ENCODE measurements at regions not wholly inside any gene's neighbourhood (a gene's known extent, or its start where the extent isn't known, plus 50 kb on each side); places are given as distances from the start of the nearest gene placed in this dataset.
"Not testable (repeated sequence)": the region's sequence is repeated elsewhere in the genome, so short reads cannot be mapped to it uniquely, and the experiment has no call there.

GRCh38 chr15:21721115-21721514 lies 156.4 kb downstream of the POTEB start:
- in situ Hi-C loops (cut with HindIII; ENCODE audit: low sequenced_read_pairs); DNase-seq (ENCODE audit: low spot score): not testable (repeated sequence)

DNA sequence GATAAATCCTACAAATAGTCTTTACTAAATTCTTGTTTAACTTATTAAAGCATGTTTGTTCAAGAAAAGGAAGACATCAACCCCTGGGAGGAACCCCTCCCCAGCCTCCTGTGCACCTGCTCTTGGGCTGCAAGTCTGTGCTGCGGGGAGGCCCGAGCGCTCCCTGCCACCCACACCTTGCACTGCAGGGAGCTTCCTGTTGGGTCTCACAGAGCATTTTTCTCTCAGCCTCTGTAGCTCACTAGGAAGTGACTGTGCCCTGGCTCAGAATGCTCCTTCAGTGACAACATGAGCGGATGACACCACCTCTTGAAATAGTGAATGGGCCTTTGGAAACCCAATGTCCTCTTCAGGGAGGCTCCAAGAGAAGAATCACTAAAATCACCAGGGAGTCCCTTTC lies 158.8 kb downstream of the POTEB start:
- in situ Hi-C loops (cut with HindIII; ENCODE audit: low sequenced_read_pairs); DNase-seq (ENCODE audit: low spot score): not testable (repeated sequence)

GRCh38 chr15:21718108-21718507 lies 159.4 kb downstream of the POTEB start:
- DNase-seq (ENCODE audit: low spot score); in situ Hi-C loops (cut with HindIII; ENCODE audit: low sequenced_read_pairs): not testable (repeated sequence)

GRCh38 chr15:21717661-21718060 lies 159.9 kb downstream of the POTEB start:
- DNase-seq (ENCODE audit: low spot score): not testable (repeated sequence)

DNA sequence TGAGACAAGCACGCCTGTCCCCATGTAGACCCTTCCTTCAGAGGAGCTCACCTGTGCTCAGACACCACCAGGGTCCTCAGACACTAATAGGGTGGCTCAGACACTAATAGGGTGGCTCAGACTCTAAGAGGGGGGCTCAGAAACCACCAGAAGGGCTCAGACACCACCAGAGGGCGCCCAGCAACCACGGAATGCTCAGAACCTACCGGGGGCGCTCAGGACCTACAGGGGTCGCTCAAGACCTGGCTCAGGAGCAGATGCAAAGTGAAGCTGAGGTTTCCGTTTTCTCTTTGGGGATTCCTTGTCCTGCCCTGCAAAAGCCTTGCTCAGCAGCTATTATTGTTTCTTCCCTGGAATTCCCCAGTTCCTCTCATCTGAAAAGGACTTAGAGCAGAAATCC lies 172.1 kb downstream of the POTEB start:
- DNase-seq (ENCODE audit: low spot score); in situ Hi-C loops (cut with HindIII; ENCODE audit: low sequenced_read_pairs): not testable (repeated sequence)

More at GRCh38 chr15:21717661-21718060, 159.9 kb downstream of the POTEB start:
- in situ Hi-C loops (cut with HindIII; ENCODE audit: low sequenced_read_pairs): not testable (repeated sequence)

- DNase-seq (ENCODE audit: low spot score); in situ Hi-C loops (cut with HindIII; ENCODE audit: low sequenced_read_pairs): not testable (repeated sequence)
Measured at GRCh38 chr15:21698620-21699019, 178.9 kb downstream of the POTEB start.

- DNase-seq (ENCODE audit: low spot score): not testable (repeated sequence)
Measured at GRCh38 chr15:21695089-21695488, 182.4 kb downstream of the POTEB start.

DNA sequence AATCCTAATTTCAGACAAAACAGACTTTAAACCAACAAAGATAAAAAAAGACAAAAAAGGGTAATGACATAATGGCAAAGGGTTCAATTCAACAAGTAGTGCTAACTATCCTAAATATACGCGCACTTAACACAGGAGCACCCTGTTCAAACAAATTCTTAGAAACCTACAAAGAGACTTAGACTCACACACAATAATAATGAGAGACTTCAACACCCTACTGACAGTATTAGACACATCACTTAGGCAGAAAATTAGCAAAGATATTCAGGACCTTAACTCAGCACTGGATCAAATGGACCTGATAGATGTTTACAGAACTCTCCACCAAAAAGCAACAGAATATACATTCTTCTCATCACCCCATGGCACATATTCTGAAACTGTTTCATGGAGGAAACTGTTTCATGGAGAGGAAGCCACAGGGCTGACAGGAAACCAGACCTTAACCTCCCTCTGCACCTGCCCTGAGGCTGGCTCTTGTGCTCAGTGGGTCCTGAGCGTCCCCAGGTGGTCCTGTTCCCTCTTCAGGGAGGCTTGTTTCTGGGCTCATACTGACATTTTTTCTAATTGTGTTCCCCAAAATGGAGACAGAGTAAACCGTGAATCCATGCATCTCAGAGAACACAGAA lies 184.9 kb downstream of the POTEB start:
- in situ Hi-C loops (cut with HindIII; ENCODE audit: low sequenced_read_pairs): not testable (repeated sequence)

More at GRCh38 chr15:21695089-21695488, 182.4 kb downstream of the POTEB start:
- in situ Hi-C loops (cut with HindIII; ENCODE audit: low sequenced_read_pairs): not testable (repeated sequence)

GRCh38 chr15:21656798-21657397 lies 216.6 kb upstream of the POTEB3 start:
- in situ Hi-C loops (cut with HindIII; ENCODE audit: low sequenced_read_pairs); DNase-seq (ENCODE audit: low spot score): not testable (repeated sequence)

More for the DNA sequence above, 184.9 kb downstream of the POTEB start:
- DNase-seq (ENCODE audit: low spot score): not testable (repeated sequence)

DNA sequence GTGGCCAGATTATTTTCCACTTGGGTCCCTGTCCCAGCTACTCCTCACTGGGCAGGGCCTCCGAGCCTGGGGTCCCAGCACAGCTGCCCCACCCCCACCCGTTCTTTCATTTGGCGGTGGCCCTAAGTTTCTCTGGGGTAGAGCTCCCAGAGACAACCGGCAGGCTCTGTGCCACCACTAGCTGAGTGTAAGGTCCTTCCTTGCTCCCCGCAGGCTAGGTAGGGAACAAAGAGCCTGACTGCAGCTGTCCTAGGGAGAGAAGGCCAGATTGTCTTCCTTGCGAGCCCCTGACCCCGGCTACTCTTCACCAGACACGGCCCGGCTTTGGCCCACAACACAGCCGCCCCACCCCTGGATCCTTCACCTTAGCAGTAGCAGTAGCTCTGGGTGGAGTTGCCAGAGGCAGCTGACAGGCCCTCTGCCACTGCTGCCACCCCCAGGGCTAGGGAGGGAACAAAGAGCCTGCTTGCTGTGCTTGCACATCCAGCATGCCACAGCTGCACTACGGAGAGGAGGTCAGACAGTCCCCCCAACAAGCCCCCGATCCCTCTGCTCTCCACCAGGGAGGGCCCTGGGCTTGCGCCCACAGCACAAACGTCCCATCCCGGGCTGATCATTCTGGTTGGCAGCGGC lies 215.9 kb upstream of the POTEB3 start:
- DNase-seq (ENCODE audit: low spot score); in situ Hi-C loops (cut with HindIII; ENCODE audit: low sequenced_read_pairs): not testable (repeated sequence)

DNA sequence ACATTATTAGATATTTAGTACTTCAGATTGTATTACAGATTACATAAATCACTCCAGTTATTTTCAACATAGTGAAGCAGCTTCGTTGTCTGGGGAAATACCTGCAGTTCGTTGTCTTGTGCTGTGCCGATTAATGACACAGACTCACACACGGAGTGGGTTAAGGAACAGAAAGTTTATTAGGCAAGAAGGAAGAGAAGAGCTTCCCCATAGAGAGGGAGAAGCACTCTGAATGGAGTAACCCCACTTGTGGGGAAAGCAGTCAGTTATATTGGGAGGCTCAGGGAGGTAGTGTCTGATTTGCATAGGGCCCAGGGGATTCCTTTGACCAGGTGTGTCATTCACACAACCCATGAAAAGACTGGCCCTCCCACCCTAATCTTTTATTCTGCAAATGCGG lies 213.4 kb upstream of the POTEB3 start:
- DNase-seq (ENCODE audit: low spot score); in situ Hi-C loops (cut with HindIII; ENCODE audit: low sequenced_read_pairs): not testable (repeated sequence)

DNA sequence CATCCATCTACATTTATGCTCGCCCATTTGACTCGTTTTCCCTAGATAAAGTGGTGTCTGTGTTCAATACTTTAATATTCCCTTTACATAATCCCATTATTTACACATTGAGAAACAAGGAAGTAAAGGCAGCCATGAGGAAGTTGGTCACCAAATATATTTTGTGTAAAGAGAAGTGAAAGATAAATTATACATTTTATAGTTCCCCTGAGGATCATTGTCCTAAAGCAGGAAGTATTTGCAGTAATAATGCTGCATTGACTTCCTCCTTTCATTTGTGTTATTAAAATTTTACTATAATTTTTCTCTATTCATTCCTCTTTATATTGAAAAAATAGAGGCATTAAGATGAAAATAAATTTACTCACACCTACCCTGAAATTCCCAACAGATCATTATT lies 198.5 kb upstream of the POTEB3 start:
- DNase-seq (ENCODE audit: low spot score); in situ Hi-C loops (cut with HindIII; ENCODE audit: low sequenced_read_pairs): not testable (repeated sequence)

- in situ Hi-C loops (cut with HindIII; ENCODE audit: low sequenced_read_pairs); DNase-seq (ENCODE audit: low spot score): not testable (repeated sequence)
Measured at GRCh38 chr15:21626694-21627093, 186.4 kb upstream of the POTEB3 start.

- in situ Hi-C loops (cut with HindIII; ENCODE audit: low sequenced_read_pairs); DNase-seq (ENCODE audit: low spot score): not testable (repeated sequence)
Measured at GRCh38 chr15:21609223-21609622, 168.9 kb upstream of the POTEB3 start.

DNA sequence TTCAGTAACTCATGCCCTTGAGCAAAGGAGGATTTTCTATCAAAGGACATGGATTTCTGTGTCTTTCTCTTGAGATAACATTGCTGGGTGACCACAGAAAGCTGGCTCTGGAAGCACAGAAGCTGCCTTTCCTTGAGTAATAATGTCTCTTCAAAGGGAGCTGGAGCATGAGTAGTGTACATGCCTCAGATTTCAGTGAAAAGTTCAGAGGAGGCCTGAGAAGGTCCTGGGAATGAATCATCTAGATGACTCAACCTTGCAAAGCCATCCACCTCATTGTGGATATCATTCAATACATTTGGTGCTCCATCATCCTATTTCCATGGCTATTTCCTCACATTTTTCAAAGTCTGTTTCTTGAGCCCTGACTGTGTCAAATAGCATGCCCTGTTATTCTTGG lies 125.1 kb upstream of the POTEB3 start:
- DNase-seq (ENCODE audit: low spot score); in situ Hi-C loops (cut with HindIII; ENCODE audit: low sequenced_read_pairs): not testable (repeated sequence)

DNA sequence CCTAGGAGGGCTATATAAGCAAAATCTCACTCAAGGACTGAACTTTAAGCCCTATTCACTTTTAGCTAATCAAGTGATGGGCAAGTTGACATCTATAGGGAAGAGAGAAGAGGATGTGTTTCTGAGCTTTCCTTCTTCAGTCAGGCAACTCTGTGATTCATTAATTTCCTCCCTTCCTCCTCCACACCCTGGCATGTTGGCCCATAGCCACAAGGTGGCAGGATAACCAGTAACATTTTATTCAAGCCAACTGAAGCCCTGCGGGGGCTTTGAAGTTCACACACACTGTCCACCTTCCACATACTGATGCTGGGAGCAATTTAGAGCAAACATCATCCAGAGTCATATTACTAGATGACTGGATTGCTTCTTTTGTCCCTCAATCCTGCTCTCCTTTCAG lies 111.5 kb upstream of the POTEB3 start:
- DNase-seq (ENCODE audit: low spot score); in situ Hi-C loops (cut with HindIII; ENCODE audit: low sequenced_read_pairs): not testable (repeated sequence)

DNA sequence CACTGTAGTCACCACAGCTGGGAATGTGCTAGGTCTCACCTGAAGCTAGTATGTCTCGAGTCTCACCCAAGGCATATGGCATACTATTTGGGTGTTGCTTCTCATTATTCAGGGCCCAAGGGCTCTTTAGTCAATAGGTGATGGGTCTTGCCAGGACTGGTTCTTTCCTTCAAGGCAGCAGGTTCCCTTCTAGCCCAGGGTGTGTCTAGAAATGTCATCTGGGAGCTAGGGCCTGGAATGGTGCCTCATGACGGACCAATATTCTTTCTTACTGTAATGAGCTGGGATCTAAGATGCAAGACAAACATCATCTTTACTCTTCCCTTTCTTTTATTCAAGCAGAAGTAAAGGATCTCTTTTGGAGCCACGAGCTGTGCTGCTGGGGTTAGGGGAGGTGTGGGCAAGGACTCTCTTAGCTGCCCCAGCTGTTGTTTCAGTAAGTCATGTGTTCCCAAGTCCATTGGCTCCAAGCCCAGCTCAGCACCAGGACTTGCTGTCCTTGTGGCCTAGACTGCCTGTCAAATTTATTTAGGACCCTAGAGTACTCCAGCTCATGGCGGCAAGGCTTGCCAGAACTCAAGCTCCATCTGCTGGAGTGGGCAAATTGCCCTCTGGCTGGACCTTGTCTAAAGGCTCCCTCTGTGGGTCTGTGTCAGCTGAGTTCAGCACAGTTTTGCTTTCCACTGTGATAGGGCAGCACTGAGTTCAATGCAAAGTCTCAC lies 106.0 kb upstream of the POTEB3 start:
- peak; percentile 37 for DNase-seq (ENCODE audit: low spot score)
- in situ Hi-C loops (cut with HindIII; ENCODE audit: low sequenced_read_pairs): not testable (repeated sequence)

DNA sequence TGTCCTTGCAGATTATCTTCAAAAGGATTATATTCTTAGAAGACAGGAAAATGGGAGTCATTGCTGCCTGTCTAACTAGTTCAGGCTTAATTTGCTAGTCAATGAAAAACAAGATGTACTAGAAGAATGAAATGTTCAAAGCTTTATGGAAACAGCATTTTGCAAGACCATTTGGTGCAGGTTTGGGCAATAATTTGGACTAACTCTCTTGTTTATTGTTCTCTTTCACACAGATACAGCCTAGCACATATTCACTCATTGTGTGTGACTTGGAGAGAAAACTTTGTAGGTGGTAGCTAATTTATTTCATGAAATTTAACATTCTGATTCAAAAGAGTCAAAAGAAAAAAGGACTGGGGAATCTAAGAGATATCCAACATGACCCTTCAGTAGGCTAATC lies 92.5 kb upstream of the POTEB3 start:
- in situ Hi-C loops (cut with HindIII; ENCODE audit: low sequenced_read_pairs); DNase-seq (ENCODE audit: low spot score): not testable (repeated sequence)

GRCh38 chr15:21516248-21516647 lies 75.9 kb upstream of the POTEB3 start:
- DNase-seq (ENCODE audit: low spot score); in situ Hi-C loops (cut with HindIII; ENCODE audit: low sequenced_read_pairs): not testable (repeated sequence)

Data from G401 (cell line).